PC-9 (cell line): ENCODE measurements at regions not wholly inside any gene's neighbourhood (a gene's known extent, or its start where the extent isn't known, plus 50 kb on each side); places are given as distances from the start of the nearest gene placed in this dataset.

Experiments used
- BruUV-seq: library from RNA; stranded (reverse); fragments of 400-500 nt; replicated peaks from 2 replicates; lab custom pipeline; 2021; lab: Mats Ljungman, UMichigan
- CTCF ChIA-PET: fragments of 300-600 bp; sonication (Branson Sonifier 250); formaldehyde crosslinking; loops from one replicate; lab custom pipeline; 2022; ENCODE audit warnings: antibody characterized with exemption; lab: Charles Lee
- POLR2A ChIA-PET: fragments of 300-600 bp; sonication (Branson Sonifier 250); formaldehyde crosslinking; loops from one replicate; lab custom pipeline; 2022; ENCODE audit warnings: antibody characterized with exemption; ENCODE audit not compliant: unreplicated experiment; lab: Charles Lee
- DNase-seq, 2 experiments: peaks; one replicate each; pipeline versions ENCODE4 v3.0.0 to v3.0.0-alpha.2; 2015 to 2022; ENCODE audit warnings: mixed read lengths in 1 of 2
- H2AFZ ChIP-seq: fragments of 200-600 bp; sonication (generic); 2 replicates; pipeline ENCODE4 v1.8.1; 2017; ENCODE audit warnings: antibody characterized with exemption
- H3F3A ChIP-seq: fragments of 200-600 bp; sonication (generic); 2 replicates; pipeline ENCODE4 v1.8.1; 2017; ENCODE audit warnings: antibody characterized with exemption, mild to moderate bottlenecking, low read depth; ENCODE audit not compliant: insufficient read depth
- H3K27ac ChIP-seq: fragments of 200-600 bp; sonication (generic); 2 replicates; pipeline ENCODE4 v1.6.1; 2016; ENCODE audit warnings: mixed run types
- H3K27me3 ChIP-seq: fragments of 200-600 bp; sonication (generic); 2 replicates; pipeline ENCODE4 v1.6.1; 2016; ENCODE audit warnings: low read depth, mixed run types; ENCODE audit not compliant: insufficient read depth
- H3K36me3 ChIP-seq: fragments of 200-600 bp; sonication (generic); 2 replicates; pipeline ENCODE4 v1.6.1; 2016; ENCODE audit warnings: low read depth, mixed run types
- H3K4me1 ChIP-seq: fragments of 200-600 bp; sonication (generic); replicated peaks from 2 replicates; pipeline ENCODE4 v1.6.1; 2016; ENCODE audit warnings: mixed run types; ENCODE audit not compliant: insufficient read depth
- H3K4me2 ChIP-seq: fragments of 200-600 bp; sonication (generic); 2 replicates; pipeline ENCODE4 v1.6.1; 2017; ENCODE audit warnings: mixed run types
- H3K4me3 ChIP-seq: fragments of 200-600 bp; sonication (generic); 2 replicates; pipeline ENCODE4 v1.6.1; 2016; ENCODE audit warnings: mixed run types
- H3K79me2 ChIP-seq: fragments of 200-600 bp; sonication (generic); 2 replicates; pipeline ENCODE4 v1.6.1; 2017; ENCODE audit warnings: low read depth, mixed run types
- H3K9me2 ChIP-seq: fragments of 200-600 bp; sonication (generic); 2 replicates; pipeline ENCODE4 v1.8.1; 2017; ENCODE audit warnings: mild to moderate bottlenecking; ENCODE audit not compliant: insufficient read depth
- H3K9me3 ChIP-seq: fragments of 200-600 bp; sonication (generic); 2 replicates; pipeline ENCODE4 v1.8.1; 2016; ENCODE audit warnings: low read depth; ENCODE audit not compliant: insufficient read depth
- H4K20me1 ChIP-seq: fragments of 200-600 bp; sonication (generic); 2 replicates; pipeline ENCODE4 v1.8.1; 2017; ENCODE audit not compliant: insufficient read depth
- CTCF ChIP-seq: fragments of 200-600 bp; sonication (generic); conservative IDR thresholded peaks from 2 replicates; pipeline ENCODE4 v1.6.1; 2017; ENCODE audit warnings: mixed run types, antibody characterized with exemption, mild to moderate bottlenecking, moderate library complexity
- EZH2 ChIP-seq: fragments of 200-600 bp; sonication (generic); IDR thresholded peaks from 2 replicates; pipeline ENCODE4 v1.8.0; 2017; ENCODE audit warnings: antibody characterized with exemption, low read depth
- intact Hi-C: fragments of 100-400 bp; cut with micrococcal nuclease; formaldehyde crosslinking; loops from one replicate; pipeline ENCODE4 v1.10.0; 2022; ENCODE audit not compliant: unreplicated experiment

GRCh38 chr7:121810831-121811672 lies 61.9 kb upstream of the PTPRZ1 start:
- TF ChIP-seq CTCF (no peak), EZH2 (no peak)
- no peak for DNase-seq
- no peak overlapping the region for H2AFZ ChIP-seq

GRCh38 chr7:121807078-121807477 lies 65.9 kb upstream of the PTPRZ1 start:
- no TSS peak for BruUV-seq
- Histone ChIP-seq H2AFZ (no peak overlapping the region), H3K79me2 (no peaks in the 10 kb centered on the region), H3K9me3 (no peaks in the 10 kb centered on the region), H3K4me2 (no peak overlapping the region), H3K4me1 (no peaks in the 10 kb centered on the region), H3K9me2 (no peaks in the 10 kb centered on the region), H3K27me3 (no peaks in the 10 kb centered on the region), H3K36me3 (no peaks in the 10 kb centered on the region), H3F3A (no peaks in the 10 kb centered on the region), H3K27ac (no peak overlapping the region), H3K4me3 (no peak overlapping the region), H4K20me1 (no peaks in the 10 kb centered on the region)
- CTCF ChIA-PET, result no interaction called here
- POLR2A ChIA-PET, result no interaction called here
- TF ChIP-seq CTCF (no peak), EZH2 (no peak)
- DNase-seq, result no peak
- intact Hi-C loops, result no loop called here

More at GRCh38 chr7:121810831-121811672, 61.9 kb upstream of the PTPRZ1 start:
- Histone ChIP-seq H3K9me2 (no peaks in the 10 kb centered on the region), H3K79me2 (no peaks in the 10 kb centered on the region), H3K27me3 (no peaks in the 10 kb centered on the region), H3K27ac (no peak overlapping the region), H3F3A (no peaks in the 10 kb centered on the region), H3K36me3 (no peaks in the 10 kb centered on the region), H3K9me3 (no peaks in the 10 kb centered on the region), H3K4me2 (no peak overlapping the region), H3K4me1 (no peaks in the 10 kb centered on the region), H3K4me3 (no peak overlapping the region), H4K20me1 (no peaks in the 10 kb centered on the region)
- CTCF ChIA-PET, result no interaction called here
- BruUV-seq, result no TSS peak
- POLR2A ChIA-PET, result no interaction called here
- intact Hi-C loops, result no loop called here

GRCh38 chr7:121803039-121803438 lies 69.9 kb upstream of the PTPRZ1 start:
- ChIA-PET POLR2A (no interaction called here), CTCF (no interaction called here)
- Histone ChIP-seq H3K79me2 (no peaks in the 10 kb centered on the region), H3K4me1 (no peaks in the 10 kb centered on the region), H3F3A (no peaks in the 10 kb centered on the region), H3K27ac (no peak overlapping the region), H3K27me3 (no peaks in the 10 kb centered on the region), H2AFZ (no peak overlapping the region), H3K4me3 (no peak overlapping the region), H3K4me2 (no peak overlapping the region), H4K20me1 (no peaks in the 10 kb centered on the region), H3K9me3 (no peaks in the 10 kb centered on the region), H3K36me3 (no peaks in the 10 kb centered on the region), H3K9me2 (no peaks in the 10 kb centered on the region)
- DNase-seq, result no peak
- intact Hi-C loops, result no loop called here
- TF ChIP-seq CTCF, result no peak
- TF ChIP-seq EZH2, result no peak
- no TSS peak for BruUV-seq
